NCI-H2196 treated with DMSO at 0.1 percent for 48 hours (cell line): ENCODE measurements at regions not wholly inside any gene's neighbourhood (a gene's known extent, or its start where the extent isn't known, plus 50 kb on each side); places are given as distances from the start of the nearest gene placed in this dataset.
"Not testable (repeated sequence)": the region's sequence is repeated elsewhere in the genome, so short reads cannot be mapped to it uniquely, and the experiment has no call there.

Experiments
- DNase-seq: peaks from one replicate; lab custom pipeline; 2025; ENCODE audit not compliant: unreplicated experiment; lab: John Stamatoyannopoulos, UW

- DNase-seq, result no peak
Measured at GRCh38 chr2:180840641-180841040, 139.8 kb upstream of the UBE2E3 start.

- no peak for DNase-seq
Measured at GRCh38 chr2:180829836-180830235, 150.6 kb upstream of the UBE2E3 start.

DNA sequence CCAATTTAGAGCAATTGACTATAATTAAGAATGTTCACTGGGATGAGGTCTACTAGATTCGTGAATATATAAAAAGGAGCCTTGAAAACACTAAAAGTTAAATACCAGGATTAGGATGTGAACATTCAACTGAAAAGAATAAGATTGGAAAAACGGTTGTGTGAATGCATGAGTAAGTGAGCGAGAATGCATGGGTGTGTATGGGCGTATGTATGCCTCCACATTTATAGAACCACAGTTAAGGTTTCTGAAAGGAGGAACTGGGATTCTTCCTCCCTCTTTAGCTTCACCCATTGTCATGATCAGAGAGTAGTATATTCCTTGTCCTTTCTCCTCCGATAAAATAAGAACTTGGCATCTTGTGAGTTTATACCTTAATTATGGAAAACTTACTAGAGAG is 151.1 kb upstream of the UBE2E3 start:
- DNase-seq, result no peak

- no peak for DNase-seq
Measured at GRCh38 chr2:180828756-180829155, 151.6 kb upstream of the UBE2E3 start.

DNA sequence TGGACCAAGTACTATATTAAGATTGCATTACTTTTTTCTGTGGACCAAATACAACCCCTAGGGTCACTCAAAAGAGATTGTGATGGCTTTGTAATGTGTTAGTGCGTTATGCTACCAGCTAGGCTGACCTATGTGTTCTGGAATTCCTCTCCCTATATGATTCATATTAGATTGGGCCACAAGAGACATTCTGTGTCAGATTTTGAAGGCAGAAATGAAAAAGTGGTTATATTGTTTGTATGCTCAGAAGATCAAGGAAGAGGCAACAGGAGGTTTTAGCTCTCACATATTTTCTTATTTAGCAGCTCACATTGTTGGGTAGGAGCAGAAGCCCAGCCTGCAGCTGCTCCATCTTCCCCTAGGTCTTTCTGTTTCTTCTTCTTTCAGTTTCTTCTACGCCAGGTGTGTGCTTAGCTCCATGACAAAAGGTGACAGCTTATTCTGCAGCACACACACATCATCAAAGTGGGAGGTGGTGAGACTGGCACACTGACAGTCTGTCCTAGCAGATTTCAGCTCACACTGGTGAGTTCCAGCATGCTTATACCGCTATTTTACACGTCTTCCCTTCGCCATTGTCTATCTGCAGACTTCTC is 156.8 kb upstream of the UBE2E3 start:
- no peak for DNase-seq

DNA sequence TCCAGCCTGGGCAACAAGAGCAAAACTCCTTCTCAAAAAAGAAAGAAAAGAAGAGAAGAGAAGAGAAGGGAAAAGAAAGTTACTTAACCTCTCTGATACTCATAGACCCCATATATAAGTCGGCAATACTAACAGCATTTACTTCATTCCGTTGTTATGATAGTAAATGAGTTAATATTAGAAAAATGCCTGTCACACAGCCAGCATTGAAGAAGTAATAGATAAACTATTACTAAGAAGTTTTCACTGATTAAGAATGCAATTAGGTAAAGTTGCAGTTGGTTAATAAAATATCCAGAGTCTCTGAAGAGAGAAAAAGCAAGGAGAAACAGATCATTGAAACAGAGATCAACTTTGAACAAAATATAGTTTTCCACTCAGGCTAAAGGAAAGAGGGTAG is 161.3 kb upstream of the UBE2E3 start:
- no peak for DNase-seq

- DNase-seq, result not testable (repeated sequence)
Measured at GRCh38 chr2:180818700-180819099, 161.7 kb upstream of the UBE2E3 start.

DNA sequence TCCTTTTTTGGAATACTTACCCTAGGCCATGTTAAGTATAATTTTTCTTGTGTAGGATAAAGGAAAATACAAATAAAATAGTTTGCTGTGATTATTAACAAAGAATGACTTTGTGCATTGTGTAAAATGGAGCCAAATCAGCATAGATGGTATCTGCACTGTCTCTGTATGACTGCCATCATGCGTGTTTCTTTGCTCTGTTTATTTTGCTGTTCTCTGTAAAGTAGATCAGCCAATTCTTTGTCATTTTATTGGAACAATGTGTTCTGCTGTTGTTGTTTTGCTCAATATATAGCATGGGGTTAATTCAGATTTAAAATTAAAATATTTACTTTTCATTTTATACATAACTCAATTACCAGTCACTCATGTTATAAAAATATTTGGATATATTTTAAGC is 181.3 kb upstream of the UBE2E3 start:
- DNase-seq, result no peak

DNA sequence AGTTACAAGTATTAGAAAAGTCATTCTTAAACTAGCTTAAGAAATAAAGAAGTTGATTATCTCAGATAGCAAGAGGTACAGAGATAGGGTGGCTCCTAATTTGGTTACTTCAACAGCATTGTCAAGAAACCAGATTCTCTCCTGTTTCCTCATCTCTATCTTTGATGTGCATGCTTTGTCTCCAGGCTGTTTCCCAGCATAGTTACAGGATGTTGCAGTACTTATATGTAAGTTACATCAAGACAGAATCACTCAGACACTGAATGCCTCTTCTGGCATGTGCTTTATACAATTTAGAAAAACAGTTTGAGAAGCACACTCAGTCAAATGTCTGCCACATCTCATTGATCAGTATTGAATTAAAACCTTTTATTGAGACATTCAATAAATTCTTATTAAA is 189.5 kb upstream of the UBE2E3 start:
- no peak for DNase-seq

DNA sequence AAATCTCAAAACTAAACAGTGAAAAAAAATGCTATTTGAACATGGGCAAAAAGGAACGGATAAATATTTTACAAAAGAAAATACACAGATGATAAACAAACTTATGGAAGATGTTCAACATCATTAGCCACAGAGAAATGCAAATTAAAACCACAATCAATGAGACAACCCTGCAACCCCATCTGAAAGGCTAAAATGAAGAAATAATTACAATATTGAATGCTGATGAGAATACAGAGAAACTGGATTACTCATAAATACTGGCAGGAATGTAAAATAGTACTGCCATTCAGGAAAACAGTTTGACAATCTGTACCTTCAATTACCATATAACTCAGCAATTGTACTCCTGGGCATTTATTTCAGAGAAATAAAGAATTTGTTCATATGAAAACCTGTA is 193.1 kb upstream of the UBE2E3 start:
- no peak for DNase-seq

- no peak for DNase-seq
Measured at GRCh38 chr2:180781276-180781675, 199.1 kb upstream of the UBE2E3 start.

- no peak for DNase-seq
Measured at GRCh38 chr2:180778291-180778690, 202.1 kb upstream of the UBE2E3 start.

GRCh38 chr2:180776921-180777320 is 203.5 kb upstream of the UBE2E3 start:
- no peak for DNase-seq

DNA sequence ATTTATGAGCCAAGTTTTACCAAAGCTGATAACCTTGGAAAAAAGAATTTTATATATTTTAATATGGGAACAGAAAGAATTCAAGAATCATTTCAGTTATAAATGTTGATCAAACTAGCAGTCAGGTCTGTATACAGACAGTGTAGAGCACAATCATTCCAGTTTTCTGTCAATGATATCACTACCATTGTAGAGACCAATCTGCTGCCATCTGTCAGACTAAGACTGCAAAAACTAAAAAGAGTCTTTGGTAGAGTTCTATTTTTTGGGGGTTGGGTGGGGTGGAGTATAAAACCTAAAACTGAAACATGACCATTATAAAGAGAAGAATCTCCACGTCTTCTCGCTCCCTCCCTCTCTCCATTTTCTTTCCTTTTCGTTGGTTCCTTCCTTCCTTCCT is 204.7 kb upstream of the UBE2E3 start:
- no peak for DNase-seq

DNA sequence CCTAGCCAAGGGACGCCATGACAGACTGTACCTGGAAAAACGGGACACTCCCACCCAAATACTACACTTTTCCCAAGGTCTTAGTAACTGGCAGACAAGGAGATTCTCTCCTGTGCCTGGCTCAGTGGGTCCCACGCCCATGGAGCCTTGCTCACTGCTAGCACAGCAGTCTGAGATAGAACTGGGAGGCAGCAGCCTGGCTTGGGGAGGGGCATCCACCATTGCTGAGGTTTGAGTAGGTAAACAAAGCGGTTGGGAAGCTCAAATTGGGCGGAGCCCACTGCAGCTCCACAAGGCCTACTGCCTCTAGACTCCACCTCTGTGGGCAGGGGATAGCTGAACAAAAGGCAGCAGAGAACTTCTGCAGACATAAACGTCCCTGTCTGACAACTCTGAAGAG is 215.1 kb upstream of the UBE2E3 start:
- not testable (repeated sequence) for DNase-seq

GRCh38 chr2:180763263-180763989 is 217.0 kb upstream of the UBE2E3 start:
- no peak for DNase-seq

DNA sequence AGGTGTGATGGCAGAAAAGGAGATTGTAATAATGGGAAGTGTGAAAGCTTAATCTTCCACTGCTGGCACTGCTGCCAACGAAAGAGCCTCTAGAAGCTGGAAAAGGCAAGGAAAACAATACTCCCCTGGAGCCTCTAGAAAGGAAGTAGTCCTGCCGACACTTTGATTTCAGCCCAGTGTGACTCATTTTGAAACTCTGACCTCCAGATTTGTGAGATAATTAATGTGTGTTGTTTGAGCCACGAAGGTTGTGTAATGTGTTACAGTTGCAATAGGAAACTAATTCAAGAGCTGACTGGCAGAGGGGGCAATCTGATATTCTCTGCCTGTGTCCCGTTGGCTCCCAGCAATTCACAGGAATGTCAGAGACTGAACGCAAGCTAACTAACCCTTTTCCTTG is 219.2 kb upstream of the UBE2E3 start:
- no peak for DNase-seq

DNA sequence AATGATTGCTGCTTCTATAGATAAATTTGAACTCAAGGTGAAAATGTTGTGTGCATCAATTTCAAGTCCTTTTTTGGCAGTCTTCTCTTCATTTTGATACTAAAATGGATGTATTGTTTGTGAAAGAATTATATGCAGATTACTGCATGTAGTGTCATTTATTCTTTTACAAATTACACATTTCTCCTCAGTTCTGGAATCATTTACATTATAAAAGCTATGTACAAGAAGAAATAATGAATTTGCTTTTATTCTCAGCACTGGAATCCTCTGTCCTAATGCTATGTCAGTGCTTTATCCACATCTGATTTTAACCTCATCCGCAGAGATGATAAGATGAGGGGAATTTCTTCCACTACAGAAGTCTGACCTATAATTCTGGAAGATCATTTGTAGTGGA is 220.8 kb upstream of the UBE2E3 start:
- DNase-seq, result no peak

DNA sequence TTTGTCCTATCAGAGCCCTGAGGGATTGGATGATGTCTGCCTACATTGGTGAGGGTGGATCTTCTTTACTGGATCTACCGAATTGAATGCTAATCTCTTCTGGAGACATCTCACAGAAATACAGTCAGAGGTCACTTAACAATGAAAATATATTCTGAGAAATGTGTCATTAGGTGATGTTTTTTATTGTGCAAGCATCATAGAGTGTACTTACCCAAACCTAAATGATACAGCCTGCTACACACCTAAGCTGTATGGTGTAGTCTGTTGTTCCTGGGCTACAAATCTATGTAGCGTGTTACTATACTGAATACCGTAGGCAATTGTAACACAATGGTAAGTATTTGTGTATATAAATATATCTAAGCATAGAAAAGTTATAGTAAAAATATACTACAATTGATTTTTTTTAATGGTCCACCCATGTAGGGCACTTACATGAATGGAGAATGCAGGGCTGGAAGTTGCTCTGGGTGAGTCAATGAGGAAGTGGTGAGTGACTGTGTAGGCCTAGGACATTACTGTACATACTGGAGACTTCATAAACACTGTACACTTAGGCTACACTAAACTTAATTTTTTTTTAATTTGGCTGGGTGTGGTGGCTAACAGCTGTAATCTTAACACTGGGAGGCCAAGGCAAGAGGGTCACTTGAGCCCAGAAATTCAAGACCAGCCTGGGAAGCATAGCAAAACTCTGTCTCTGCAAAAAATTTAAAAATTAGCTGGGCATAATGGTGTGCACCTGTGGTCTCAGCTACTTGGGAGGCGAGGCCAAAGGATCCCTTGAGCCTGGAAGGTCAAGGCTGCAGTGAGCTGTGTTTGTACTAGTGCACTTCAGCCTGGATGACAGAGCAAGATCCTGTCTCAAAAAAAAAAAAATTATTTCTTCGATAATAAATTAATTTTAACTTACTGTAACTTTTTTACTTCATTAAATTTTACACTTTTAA is 226.3 kb upstream of the UBE2E3 start:
- no peak for DNase-seq

GRCh38 chr2:180751306-180751920 is 229.0 kb upstream of the UBE2E3 start:
- DNase-seq, result no peak

- DNase-seq, result no peak
Measured at GRCh38 chr2:180747728-180748127, 232.7 kb upstream of the UBE2E3 start.
